HG03108 (cell line): ENCODE measurements at regions not wholly inside any gene's neighbourhood (a gene's known extent, or its start where the extent isn't known, plus 50 kb on each side); places are given as distances from the start of the nearest gene placed in this dataset.

Experiments
- ATAC-seq: cut with Tn5 transposase; IDR thresholded peaks from one replicate; pipeline ENCODE4 v1.9.1; 2021; ENCODE audit warnings: moderate library complexity; ENCODE audit not compliant: unreplicated experiment

GRCh38 chrX:125778261-125778660 is 387.8 kb downstream of the DCAF12L2 start:
- no peak for ATAC-seq

- no peak for ATAC-seq
Observed at GRCh38 chrX:125782184-125782583, 383.9 kb downstream of the DCAF12L2 start.

- ATAC-seq, result no peak
Observed at GRCh38 chrX:125786316-125786715, 379.8 kb downstream of the DCAF12L2 start.

- ATAC-seq, result no peak
Observed at GRCh38 chrX:125791787-125792186, 374.3 kb downstream of the DCAF12L2 start.

GRCh38 chrX:125810856-125811255 is 355.2 kb downstream of the DCAF12L2 start:
- no peak for ATAC-seq

- no peak for ATAC-seq
Observed at GRCh38 chrX:125826080-125826479, 340.0 kb downstream of the DCAF12L2 start.

GRCh38 chrX:125826774-125827451 is 339.2 kb downstream of the DCAF12L2 start:
- ATAC-seq, result no peak

GRCh38 chrX:125846271-125846670 is 319.8 kb downstream of the DCAF12L2 start:
- ATAC-seq, result no peak

GRCh38 chrX:125850693-125851092 is 315.4 kb downstream of the DCAF12L2 start:
- no peak for ATAC-seq

- ATAC-seq, result no peak
Observed at GRCh38 chrX:125883169-125883568, 282.9 kb downstream of the DCAF12L2 start.

GRCh38 chrX:125894947-125895346 is 271.1 kb downstream of the DCAF12L2 start:
- no peak for ATAC-seq

- no peak for ATAC-seq
Observed at GRCh38 chrX:125895518-125895917, 270.6 kb downstream of the DCAF12L2 start.

- ATAC-seq, result no peak
Observed at GRCh38 chrX:125926295-125926694, 239.8 kb downstream of the DCAF12L2 start.

- ATAC-seq, result no peak
Observed at GRCh38 chrX:125940985-125941384, 225.1 kb downstream of the DCAF12L2 start.

- ATAC-seq, result no peak
Observed at GRCh38 chrX:125947501-125947900, 218.6 kb downstream of the DCAF12L2 start.

- ATAC-seq, result no peak
Observed at GRCh38 chrX:125952973-125953372, 213.1 kb downstream of the DCAF12L2 start.

GRCh38 chrX:125953814-125954213 is 212.3 kb downstream of the DCAF12L2 start:
- ATAC-seq, result no peak

- ATAC-seq, result no peak
Observed at GRCh38 chrX:125954236-125954635, 211.9 kb downstream of the DCAF12L2 start.

GRCh38 chrX:125977851-125978250 is 188.2 kb downstream of the DCAF12L2 start:
- no peak for ATAC-seq

- ATAC-seq, result no peak
Observed at GRCh38 chrX:125998432-125998831, 167.7 kb downstream of the DCAF12L2 start.

GRCh38 chrX:126027229-126027628 is 138.9 kb downstream of the DCAF12L2 start:
- ATAC-seq, result no peak

- ATAC-seq, result no peak
Observed at GRCh38 chrX:126030021-126030420, 136.1 kb downstream of the DCAF12L2 start.

- ATAC-seq, result no peak
Observed at GRCh38 chrX:126063984-126064383, 102.1 kb downstream of the DCAF12L2 start.
